Stimulated activated CD8-positive, alpha-beta memory T cell treated with anti-CD3 and anti-CD28 coated beads, Interleukin-7, amount 100 ng/mL, for 1 hour (primary cell): ENCODE measurements at regions not wholly inside any gene's neighbourhood (a gene's known extent, or its start where the extent isn't known, plus 50 kb on each side); places are given as distances from the start of the nearest gene placed in this dataset.

ENCODE experiments used
- DNase-seq, 2 donors: peaks; one replicate each; pipeline ENCODE4 v3.0.0-alpha.2; 2020; ENCODE audit warnings: low read depth in 2 of 2

GRCh38 chr13:57784633-57785032 is 153.1 kb downstream of the PCDH17 start:
- no peak for DNase-seq

- no peak for DNase-seq
Observed at GRCh38 chr13:57787058-57787791, 155.7 kb downstream of the PCDH17 start.

GRCh38 chr13:57799624-57800023 is 168.1 kb downstream of the PCDH17 start:
- no peak for DNase-seq

GRCh38 chr13:57813651-57814050 is 182.1 kb downstream of the PCDH17 start:
- DNase-seq, result no peak

GRCh38 chr13:57815600-57815999 is 184.1 kb downstream of the PCDH17 start:
- DNase-seq, result no peak

- no peak for DNase-seq
Observed at GRCh38 chr13:57820924-57821323, 189.4 kb downstream of the PCDH17 start.

GRCh38 chr13:57823704-57824103 is 192.2 kb downstream of the PCDH17 start:
- no peak for DNase-seq

GRCh38 chr13:57824121-57824520 is 192.6 kb downstream of the PCDH17 start:
- no peak for DNase-seq

GRCh38 chr13:57825066-57825465 is 193.5 kb downstream of the PCDH17 start:
- DNase-seq, result no peak

GRCh38 chr13:57829496-57829895 is 198.0 kb downstream of the PCDH17 start:
- no peak for DNase-seq

GRCh38 chr13:57832187-57832586 is 200.6 kb downstream of the PCDH17 start:
- no peak for DNase-seq

- no peak for DNase-seq
Observed at GRCh38 chr13:57837801-57838200, 206.3 kb downstream of the PCDH17 start.

- no peak for DNase-seq
Observed at GRCh38 chr13:57843521-57843920, 212.0 kb downstream of the PCDH17 start.

- no peak for DNase-seq
Observed at GRCh38 chr13:57846600-57847173, 215.1 kb downstream of the PCDH17 start.

- DNase-seq, result no peak
Observed at GRCh38 chr13:57857945-57858344, 226.4 kb downstream of the PCDH17 start.

GRCh38 chr13:57858376-57858775 is 226.8 kb downstream of the PCDH17 start:
- DNase-seq, result no peak

GRCh38 chr13:57862879-57863278 is 231.3 kb downstream of the PCDH17 start:
- DNase-seq, result no peak

- no peak for DNase-seq
Observed at GRCh38 chr13:57865600-57866294, 234.2 kb downstream of the PCDH17 start.

- DNase-seq, result no peak
Observed at GRCh38 chr13:57874530-57874929, 243.0 kb downstream of the PCDH17 start.

- no peak for DNase-seq
Observed at GRCh38 chr13:57877601-57878000, 246.1 kb downstream of the PCDH17 start.

GRCh38 chr13:57878291-57878690 is 246.7 kb downstream of the PCDH17 start:
- DNase-seq, result no peak

GRCh38 chr13:57897225-57897624 is 265.7 kb downstream of the PCDH17 start:
- DNase-seq, result no peak

- no peak for DNase-seq
Observed at GRCh38 chr13:57899096-57899495, 267.6 kb downstream of the PCDH17 start.
